Activated naive CD8-positive, alpha-beta T cell treated with anti-CD3 and anti-CD28 coated beads, Interleukin-2, amount 10 ng/mL, durations not matched to agents 7 days and 5 days (primary cell): ENCODE measurements at regions not wholly inside any gene's neighbourhood (a gene's known extent, or its start where the extent isn't known, plus 50 kb on each side); places are given as distances from the start of the nearest gene placed in this dataset.

ENCODE experiments used
- ATAC-seq: fragments of 150-1000 bp; cut with Tn5 transposase; one replicate; pipeline ENCODE4 v1.10.0; 2021; ENCODE audit warnings: low read depth, moderate library complexity
- POLR2A ChIA-PET: fragments of 350-600 bp; sonication (Branson Sonifier 250); formaldehyde crosslinking; loops from one replicate; lab custom pipeline; 2021; ENCODE audit warnings: antibody characterized with exemption; lab: Charles Lee
- DNase-seq: peaks from one replicate; pipeline ENCODE4 v3.0.0; 2021
- H3K27ac Mint-ChIP-seq: one replicate; pipeline ENCODE4 v1.8.0; 2022; ENCODE audit warnings: mild to moderate bottlenecking, mixed read lengths
- H3K27me3 Mint-ChIP-seq: one replicate; pipeline ENCODE4 v1.8.0; 2022; ENCODE audit warnings: mild to moderate bottlenecking, moderate library complexity, mixed read lengths
- H3K36me3 Mint-ChIP-seq: one replicate; pipeline ENCODE4 v1.8.0; 2021; ENCODE audit warnings: mild to moderate bottlenecking, mixed read lengths
- H3K4me1 Mint-ChIP-seq: one replicate; pipeline ENCODE4 v1.8.0; 2021; ENCODE audit warnings: mixed read lengths
- H3K4me3 Mint-ChIP-seq: one replicate; pipeline ENCODE4 v1.8.0; 2022; ENCODE audit warnings: mild to moderate bottlenecking, moderate library complexity, mixed read lengths
- H3K9me3 Mint-ChIP-seq: one replicate; pipeline ENCODE4 v1.8.0; 2021; ENCODE audit warnings: mixed read lengths

DNA sequence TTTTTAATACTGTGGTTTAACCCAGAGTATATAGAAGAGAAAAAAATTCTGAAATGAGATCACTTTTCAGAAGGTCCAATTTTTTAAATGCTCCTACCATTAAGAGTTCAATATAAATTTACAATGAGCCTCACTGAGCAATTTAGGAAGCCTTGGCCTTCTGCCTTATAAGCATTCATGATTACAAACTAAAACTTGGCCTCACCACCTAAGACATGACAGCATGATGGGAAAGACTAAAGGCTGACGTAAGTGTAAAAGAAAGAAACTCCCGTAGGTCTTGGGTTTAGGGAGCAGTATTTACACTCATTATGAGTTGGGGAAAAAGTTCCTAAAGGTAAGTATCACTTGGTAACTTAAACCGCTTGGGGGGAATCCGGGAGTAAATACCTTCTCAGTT, 70.7 kb upstream of the ESRRG start:
- Mint-ChIP-seq H3K4me3 (no peak overlapping the region), H3K27ac (no peak overlapping the region), H3K36me3 (no peaks in the 10 kb centered on the region), H3K4me1 (no peaks in the 10 kb centered on the region), H3K27me3 (no peaks in the 10 kb centered on the region), H3K9me3 (no peaks in the 10 kb centered on the region)
- no peak for ATAC-seq
- POLR2A ChIA-PET = no interaction called here
- no peak for DNase-seq

DNA sequence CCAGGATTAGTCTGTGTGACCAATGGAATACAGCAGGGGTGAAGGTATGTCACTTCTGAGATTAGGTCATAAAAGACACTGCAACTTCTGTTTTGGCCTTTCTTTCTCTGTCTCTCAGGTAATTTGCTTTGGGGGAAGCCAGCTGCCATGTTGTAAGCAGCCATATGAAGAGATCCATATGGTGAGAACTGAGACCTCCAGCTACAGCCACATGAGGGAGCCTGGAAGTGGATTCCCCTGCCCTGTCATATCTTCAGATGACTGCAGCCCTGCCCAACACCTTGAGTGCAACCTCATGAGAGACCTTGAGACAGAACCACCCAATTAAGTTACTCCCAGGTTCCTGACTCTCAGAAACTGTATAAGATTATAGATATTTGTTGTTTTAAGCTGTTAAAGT, 70.1 kb upstream of the ESRRG start:
- Mint-ChIP-seq H3K36me3 (no peaks in the 10 kb centered on the region), H3K4me1 (no peaks in the 10 kb centered on the region)

DNA sequence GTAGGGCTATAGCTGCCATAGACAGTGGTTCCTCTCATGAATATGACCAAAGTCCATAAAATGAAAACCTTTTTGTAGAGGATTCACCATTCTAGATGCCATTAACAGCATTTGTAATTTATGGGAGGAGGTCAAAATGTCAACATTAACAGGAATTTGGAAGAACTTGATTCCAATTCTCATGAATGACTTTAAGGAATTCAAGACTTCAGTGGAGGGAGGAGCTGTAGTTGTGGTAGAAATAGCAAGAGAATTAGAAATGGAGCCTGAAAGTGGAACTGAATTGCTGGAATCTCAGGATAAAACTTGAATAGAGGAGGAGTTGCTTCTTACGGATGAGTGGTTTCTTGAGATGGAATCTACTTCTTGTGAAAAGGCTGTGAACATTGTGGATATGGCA, 65.4 kb upstream of the ESRRG start:
- Mint-ChIP-seq H3K4me1 (no peaks in the 10 kb centered on the region), H3K4me3 (no peak overlapping the region), H3K9me3 (peaks cover 2% of the 10 kb centered on the region), H3K36me3 (no peaks in the 10 kb centered on the region), H3K27ac (no peak overlapping the region), H3K27me3 (no peaks in the 10 kb centered on the region)
- POLR2A ChIA-PET = no interaction called here
- ATAC-seq (no peak), DNase-seq (no peak)

More for the DNA sequence above, 70.1 kb upstream of the ESRRG start:
- POLR2A ChIA-PET = no interaction called here
- ATAC-seq (no peak), DNase-seq (no peak)
- Mint-ChIP-seq H3K27me3 (no peaks in the 10 kb centered on the region), H3K4me3 (no peak overlapping the region), H3K9me3 (peaks cover 2% of the 10 kb centered on the region), H3K27ac (no peak overlapping the region)

DNA sequence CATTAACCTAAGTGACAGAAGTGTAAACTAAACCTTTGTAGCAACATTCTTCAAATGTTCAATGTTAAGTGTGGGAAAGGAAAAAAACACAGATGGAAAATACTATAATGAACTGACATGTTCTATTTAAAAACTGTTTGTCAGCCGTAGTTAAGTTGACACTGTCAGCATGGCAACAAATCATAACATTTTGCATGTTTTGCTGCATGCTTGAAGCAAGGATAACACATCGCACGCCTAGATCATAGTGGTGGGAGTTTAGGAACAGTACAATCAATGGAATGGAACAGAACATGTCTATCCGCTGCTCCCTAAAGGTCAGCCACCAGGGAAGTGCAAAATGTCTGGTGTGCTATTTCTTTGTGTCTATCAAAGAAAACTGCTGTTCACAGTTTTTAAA, 62.5 kb upstream of the ESRRG start:
- no peak overlapping the region for H3K27ac Mint-ChIP-seq
- H3K36me3 Mint-ChIP-seq = no peaks in the 10 kb centered on the region
- ATAC-seq (no peak), DNase-seq (no peak)
- POLR2A ChIA-PET = no interaction called here
- no peaks in the 10 kb centered on the region for H3K4me1 Mint-ChIP-seq
- H3K27me3 Mint-ChIP-seq = no peaks in the 10 kb centered on the region
- no peak overlapping the region for H3K4me3 Mint-ChIP-seq
- peaks cover 2% of the 10 kb centered on the region for H3K9me3 Mint-ChIP-seq

GRCh38 chr1:216785221-216785620, 62.0 kb upstream of the ESRRG start:
- no peak overlapping the region for H3K4me3 Mint-ChIP-seq
- no peaks in the 10 kb centered on the region for H3K36me3 Mint-ChIP-seq
- H3K27ac Mint-ChIP-seq = no peak overlapping the region
- POLR2A ChIA-PET = no interaction called here
- DNase-seq = no peak
- ATAC-seq = no peak
- H3K9me3 Mint-ChIP-seq = peaks cover 2% of the 10 kb centered on the region
- H3K4me1 Mint-ChIP-seq = no peaks in the 10 kb centered on the region
- H3K27me3 Mint-ChIP-seq = no peaks in the 10 kb centered on the region

GRCh38 chr1:216779686-216780085, 56.5 kb upstream of the ESRRG start:
- no peak overlapping the region for H3K4me3 Mint-ChIP-seq
- ATAC-seq = no peak
- H3K27ac Mint-ChIP-seq = no peak overlapping the region
- H3K9me3 Mint-ChIP-seq = peaks cover 5% of the 10 kb centered on the region
- H3K27me3 Mint-ChIP-seq = no peaks in the 10 kb centered on the region
- no peak for DNase-seq
- H3K4me1 Mint-ChIP-seq = no peaks in the 10 kb centered on the region
- POLR2A ChIA-PET = no interaction called here
- H3K36me3 Mint-ChIP-seq = no peaks in the 10 kb centered on the region

- no peak for DNase-seq
- Mint-ChIP-seq H3K36me3 (no peaks in the 10 kb centered on the region), H3K9me3 (peaks cover 5% of the 10 kb centered on the region), H3K4me1 (no peaks in the 10 kb centered on the region), H3K27me3 (no peaks in the 10 kb centered on the region), H3K27ac (no peak overlapping the region), H3K4me3 (no peak overlapping the region)
- no peak for ATAC-seq
- POLR2A ChIA-PET = no interaction called here
These were observed 55.5 kb upstream of the ESRRG start for GRCh38 chr1:216778737-216779136.

GRCh38 chr1:216777148-216777547, 53.9 kb upstream of the ESRRG start:
- no peaks in the 10 kb centered on the region for H3K36me3 Mint-ChIP-seq
- peaks cover 5% of the 10 kb centered on the region for H3K9me3 Mint-ChIP-seq
- H3K4me3 Mint-ChIP-seq = no peak overlapping the region
- H3K4me1 Mint-ChIP-seq = no peaks in the 10 kb centered on the region
- no peak for DNase-seq
- POLR2A ChIA-PET = no interaction called here
- no peak for ATAC-seq
- H3K27ac Mint-ChIP-seq = no peak overlapping the region
- no peaks in the 10 kb centered on the region for H3K27me3 Mint-ChIP-seq
